ENCODE measurements at regions not wholly inside any gene's neighbourhood (a gene's known extent, or its start where the extent isn't known, plus 50 kb on each side); places are given as distances from the start of the nearest gene placed in this dataset.

GRCh38 chr3:152547153-152547552, 278.4 kb downstream of the MBNL1 start:
- no peak for TF ChIP-seq CTCF (IDR thresholded peaks at IDR 0.05; ENCODE audit: low read depth, low read length, missing control alignments)
- Histone ChIP-seq H3K27ac (no peak overlapping the region), H3K27me3 (replicated peaks) (no peaks in the 10 kb centered on the region), H3K36me3 (replicated peaks) (no peaks in the 10 kb centered on the region), H3K4me3 (ENCODE audit: low read depth, low read length) (no peak overlapping the region)
- in situ Hi-C loops (cut with HindIII; ENCODE audit: low pct_ligation_motif_present, low sequenced_read_pairs): no loop called here
- DNase-seq: no peak

GRCh38 chr3:152549263-152549662, 280.5 kb downstream of the MBNL1 start:
- Histone ChIP-seq H3K36me3 (replicated peaks) (no peaks in the 10 kb centered on the region), H3K27me3 (replicated peaks) (no peaks in the 10 kb centered on the region), H3K27ac (no peak overlapping the region), H3K4me3 (ENCODE audit: low read depth, low read length) (no peak overlapping the region)
- in situ Hi-C loops (cut with HindIII; ENCODE audit: low pct_ligation_motif_present, low sequenced_read_pairs): no loop called here
- DNase-seq: no peak
- TF ChIP-seq CTCF (IDR thresholded peaks at IDR 0.05; ENCODE audit: low read depth, low read length, missing control alignments): no peak

- no peak for DNase-seq
- Histone ChIP-seq H3K36me3 (replicated peaks) (no peaks in the 10 kb centered on the region), H3K27ac (no peak overlapping the region), H3K27me3 (replicated peaks) (no peaks in the 10 kb centered on the region), H3K4me3 (ENCODE audit: low read depth, low read length) (no peak overlapping the region)
- in situ Hi-C loops (cut with HindIII; ENCODE audit: low pct_ligation_motif_present, low sequenced_read_pairs): no loop called here
- no peak for TF ChIP-seq CTCF (IDR thresholded peaks at IDR 0.05; ENCODE audit: low read depth, low read length, missing control alignments)
Observed at GRCh38 chr3:152550284-152550683, 281.6 kb downstream of the MBNL1 start.

- DNase-seq: peak; percentile 81
- TF ChIP-seq CTCF (IDR thresholded peaks at IDR 0.05; ENCODE audit: low read depth, low read length, missing control alignments): no peak
- in situ Hi-C loops (cut with HindIII; ENCODE audit: low pct_ligation_motif_present, low sequenced_read_pairs): no loop called here
- Histone ChIP-seq H3K36me3 (replicated peaks) (no peaks in the 10 kb centered on the region), H3K27ac (peak overlapping the region; percentile 64), H3K4me3 (ENCODE audit: low read depth, low read length) (no peak overlapping the region), H3K27me3 (replicated peaks) (no peaks in the 10 kb centered on the region)
Observed at GRCh38 chr3:152554980-152555379, 280.0 kb upstream of the P2RY1 start.

- in situ Hi-C loops (cut with HindIII; ENCODE audit: low pct_ligation_motif_present, low sequenced_read_pairs): no loop called here
- Histone ChIP-seq H3K36me3 (replicated peaks) (no peaks in the 10 kb centered on the region), H3K27ac (peak overlapping the region; percentile 89), H3K27me3 (replicated peaks) (no peaks in the 10 kb centered on the region), H3K4me3 (ENCODE audit: low read depth, low read length) (no peak overlapping the region)
- no peak for DNase-seq
- TF ChIP-seq CTCF (IDR thresholded peaks at IDR 0.05; ENCODE audit: low read depth, low read length, missing control alignments): no peak
Observed at GRCh38 chr3:152555666-152556291, 279.2 kb upstream of the P2RY1 start.

- Histone ChIP-seq H3K27ac (peak overlapping the region; percentile 89), H3K27me3 (replicated peaks) (no peaks in the 10 kb centered on the region), H3K36me3 (replicated peaks) (no peaks in the 10 kb centered on the region), H3K4me3 (ENCODE audit: low read depth, low read length) (no peak overlapping the region)
- no peak for TF ChIP-seq CTCF (IDR thresholded peaks at IDR 0.05; ENCODE audit: low read depth, low read length, missing control alignments)
- in situ Hi-C loops (cut with HindIII; ENCODE audit: low pct_ligation_motif_present, low sequenced_read_pairs): no loop called here
- peak; percentile 79 for DNase-seq
Observed at GRCh38 chr3:152556731-152557254, 278.1 kb upstream of the P2RY1 start.

Measured in brain microvascular endothelial cell (primary cell).